ENCODE measurements at regions not wholly inside any gene's neighbourhood (a gene's known extent, or its start where the extent isn't known, plus 50 kb on each side); places are given as distances from the start of the nearest gene placed in this dataset.
A peak's percentile ranks its signal among the peaks of the same experiment; 100 is the strongest.

GRCh38 chr6:66578362-66578761 is 871.3 kb upstream of the EYS start:
- DNase-seq (ENCODE audit: low read depth): no peak
- TF ChIP-seq CTCF (IDR thresholded peaks at IDR 0.05; ENCODE audit: control insufficient read depth, extremely low read depth, insufficient read depth): no peak
- H3K4me3 ChIP-seq (ENCODE audit: low read depth, low read length): no peak overlapping the region

GRCh38 chr6:66568271-66568670 is 861.2 kb upstream of the EYS start:
- no peak for DNase-seq (ENCODE audit: low read depth)
- H3K4me3 ChIP-seq (ENCODE audit: low read depth, low read length): no peak overlapping the region
- peak; percentile 16; the same call in 1 of the 2 replicates for TF ChIP-seq CTCF (IDR thresholded peaks at IDR 0.05; ENCODE audit: control insufficient read depth, extremely low read depth, insufficient read depth)

- no peak overlapping the region for H3K4me3 ChIP-seq (ENCODE audit: low read depth, low read length)
- no peak for TF ChIP-seq CTCF (IDR thresholded peaks at IDR 0.05; ENCODE audit: control insufficient read depth, extremely low read depth, insufficient read depth)
- no peak for DNase-seq (ENCODE audit: low read depth)
Measured at GRCh38 chr6:66561479-66561878, 854.5 kb upstream of the EYS start.

- no peak for DNase-seq (ENCODE audit: low read depth)
- no peak overlapping the region for H3K4me3 ChIP-seq (ENCODE audit: low read depth, low read length)
- TF ChIP-seq CTCF (IDR thresholded peaks at IDR 0.05; ENCODE audit: control insufficient read depth, extremely low read depth, insufficient read depth): no peak
Measured at GRCh38 chr6:66558189-66558588, 851.2 kb upstream of the EYS start.

GRCh38 chr6:66556936-66557335 is 849.9 kb upstream of the EYS start:
- no peak for TF ChIP-seq CTCF (IDR thresholded peaks at IDR 0.05; ENCODE audit: control insufficient read depth, extremely low read depth, insufficient read depth)
- DNase-seq (ENCODE audit: low read depth): no peak
- H3K4me3 ChIP-seq (ENCODE audit: low read depth, low read length): no peak overlapping the region

GRCh38 chr6:66555082-66555481 is 848.1 kb upstream of the EYS start:
- H3K4me3 ChIP-seq (ENCODE audit: low read depth, low read length): no peak overlapping the region

More at GRCh38 chr6:66555082-66555481, 848.1 kb upstream of the EYS start:
- DNase-seq (ENCODE audit: low read depth): no peak
- no peak for TF ChIP-seq CTCF (IDR thresholded peaks at IDR 0.05; ENCODE audit: control insufficient read depth, extremely low read depth, insufficient read depth)

Measured in LNCaP clone FGC (cell line).